ENCODE measurements at regions not wholly inside any gene's neighbourhood (a gene's known extent, or its start where the extent isn't known, plus 50 kb on each side); places are given as distances from the start of the nearest gene placed in this dataset.

DNA sequence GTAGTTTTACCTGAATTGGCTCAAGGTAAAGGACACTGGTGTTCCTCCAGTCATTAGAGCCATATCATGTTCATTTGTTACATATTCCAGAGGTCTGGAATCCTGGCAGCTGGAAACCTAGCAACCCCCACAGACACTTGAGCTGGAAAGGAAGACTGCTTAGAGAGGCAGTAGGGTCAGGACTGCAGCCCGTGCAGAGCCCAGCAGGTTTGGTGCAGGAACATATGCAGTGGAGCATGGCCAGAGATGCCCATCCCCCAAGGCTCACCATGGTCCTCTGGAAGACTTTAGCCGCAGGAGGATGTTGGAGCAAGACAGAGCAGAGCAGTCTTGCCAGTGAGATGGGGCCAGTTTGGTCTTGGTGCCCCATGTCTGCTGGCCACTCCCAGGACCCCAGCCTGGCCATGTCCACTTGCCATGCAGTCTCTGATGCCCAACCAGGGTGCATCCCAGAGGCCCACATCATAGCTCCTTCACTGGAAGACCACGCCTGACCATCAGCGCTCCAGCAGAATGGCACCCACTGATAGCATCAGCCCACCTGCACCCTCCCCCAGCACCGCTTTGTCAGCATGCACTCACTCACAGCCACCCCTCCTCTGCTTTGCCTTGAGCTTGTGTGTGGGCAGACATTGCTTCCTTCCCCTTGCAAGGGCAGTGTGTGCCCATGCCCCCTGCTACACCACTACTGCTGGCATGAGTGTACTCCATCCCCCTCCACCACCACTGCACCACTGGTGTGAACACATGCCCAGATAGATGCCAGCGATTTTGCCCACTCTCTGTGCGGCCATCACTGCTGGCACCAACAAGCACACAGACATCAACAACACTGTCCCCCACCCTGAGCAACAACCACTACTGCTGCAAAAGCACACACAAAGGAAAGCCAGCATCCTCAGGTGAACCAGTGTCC lies 190.3 kb upstream of the SPOCK3 start:
- H2AFZ ChIP-seq (replicated peaks) = no peak overlapping the region
- TF ChIP-seq EZH2 (IDR thresholded peaks at IDR 0.05) (no peak), EZH2phosphoT487 (IDR thresholded peaks at IDR 0.05) (no peak)
- TF ChIP-seq, protein P1, sequence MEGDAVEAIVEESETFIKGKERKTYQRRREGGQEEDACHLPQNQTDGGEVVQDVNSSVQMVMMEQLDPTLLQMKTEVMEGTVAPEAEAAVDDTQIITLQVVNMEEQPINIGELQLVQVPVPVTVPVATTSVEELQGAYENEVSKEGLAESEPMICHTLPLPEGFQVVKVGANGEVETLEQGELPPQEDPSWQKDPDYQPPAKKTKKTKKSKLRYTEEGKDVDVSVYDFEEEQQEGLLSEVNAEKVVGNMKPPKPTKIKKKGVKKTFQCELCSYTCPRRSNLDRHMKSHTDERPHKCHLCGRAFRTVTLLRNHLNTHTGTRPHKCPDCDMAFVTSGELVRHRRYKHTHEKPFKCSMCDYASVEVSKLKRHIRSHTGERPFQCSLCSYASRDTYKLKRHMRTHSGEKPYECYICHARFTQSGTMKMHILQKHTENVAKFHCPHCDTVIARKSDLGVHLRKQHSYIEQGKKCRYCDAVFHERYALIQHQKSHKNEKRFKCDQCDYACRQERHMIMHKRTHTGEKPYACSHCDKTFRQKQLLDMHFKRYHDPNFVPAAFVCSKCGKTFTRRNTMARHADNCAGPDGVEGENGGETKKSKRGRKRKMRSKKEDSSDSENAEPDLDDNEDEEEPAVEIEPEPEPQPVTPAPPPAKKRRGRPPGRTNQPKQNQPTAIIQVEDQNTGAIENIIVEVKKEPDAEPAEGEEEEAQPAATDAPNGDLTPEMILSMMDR (IDR thresholded peaks at IDR 0.05) = no peak
- Mint-ChIP-seq H3K4me1 (peaks cover 29% of the 10 kb centered on the region), H3K27ac (no peak overlapping the region), H3K4me3 (no peak overlapping the region), H3K9me3 (no peaks in the 10 kb centered on the region), H3K36me3 (no peaks in the 10 kb centered on the region), H3K27me3 (ENCODE audit: insufficient read depth, low read depth) (peaks cover 2% of the 10 kb centered on the region)
- no peaks in the 10 kb centered on the region for H3K36me3 ChIP-seq
- H3K4me2 ChIP-seq = no peak overlapping the region
- no peak for DNase-seq (ENCODE audit: low spot score)
- no peaks in the 10 kb centered on the region for H3K27me3 ChIP-seq
- H3K79me2 ChIP-seq (ENCODE audit: low read depth) = no peaks in the 10 kb centered on the region
- no peaks in the 10 kb centered on the region for H3K9me3 ChIP-seq (ENCODE audit: low read depth)
- H3K27ac ChIP-seq = no peak overlapping the region
- H3K4me1 ChIP-seq = peaks cover 8% of the 10 kb centered on the region
- no peak overlapping the region for H3K9ac ChIP-seq
- no peak overlapping the region for H3K4me3 ChIP-seq
- peaks cover 10% of the 10 kb centered on the region for H3F3A ChIP-seq (ENCODE audit: low read depth)
- no peaks in the 10 kb centered on the region for H4K20me1 ChIP-seq (ENCODE audit: low read depth)

DNA sequence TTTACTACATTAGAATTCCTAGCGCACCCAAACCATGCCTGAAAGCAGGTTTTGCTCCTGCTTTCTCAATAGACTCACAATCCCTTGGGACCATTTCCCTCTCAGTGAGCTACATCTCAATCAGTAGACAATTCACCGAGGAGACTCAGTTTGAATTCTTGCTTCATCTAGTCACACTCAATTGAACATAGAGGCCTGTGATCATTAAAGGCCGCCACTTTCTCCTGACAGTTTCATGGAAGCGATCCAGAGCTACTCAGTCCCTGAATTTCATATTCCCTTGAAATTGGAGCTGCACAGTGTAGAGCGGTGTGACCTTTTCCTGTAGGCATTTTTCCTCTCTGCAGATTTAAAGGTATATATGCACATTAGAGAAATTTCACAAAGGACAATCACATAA lies 193.9 kb upstream of the SPOCK3 start:
- H3K36me3 Mint-ChIP-seq = no peaks in the 10 kb centered on the region
- H3K36me3 ChIP-seq = no peaks in the 10 kb centered on the region
- H3F3A ChIP-seq (ENCODE audit: low read depth) = no peaks in the 10 kb centered on the region
- H3K4me1 Mint-ChIP-seq = peaks cover 17% of the 10 kb centered on the region
- H3K4me3 ChIP-seq = no peak overlapping the region
- no peak overlapping the region for H3K27ac ChIP-seq
- no peaks in the 10 kb centered on the region for H4K20me1 ChIP-seq (ENCODE audit: low read depth)
- H2AFZ ChIP-seq (replicated peaks) = no peak overlapping the region
- H3K27me3 ChIP-seq = no peaks in the 10 kb centered on the region
- H3K4me2 ChIP-seq = no peak overlapping the region
- H3K9me3 Mint-ChIP-seq = peaks cover 3% of the 10 kb centered on the region
- TF ChIP-seq, protein P1 (IDR thresholded peaks at IDR 0.05) = no peak
- TF ChIP-seq EZH2 (IDR thresholded peaks at IDR 0.05) = no peak
- no peak for TF ChIP-seq EZH2phosphoT487 (IDR thresholded peaks at IDR 0.05)
- H3K27ac Mint-ChIP-seq = no peak overlapping the region
- no peaks in the 10 kb centered on the region for H3K79me2 ChIP-seq (ENCODE audit: low read depth)
- H3K4me3 Mint-ChIP-seq = no peak overlapping the region
- DNase-seq (ENCODE audit: low spot score) = no peak
- H3K9ac ChIP-seq = no peak overlapping the region
- no peaks in the 10 kb centered on the region for H3K9me3 ChIP-seq (ENCODE audit: low read depth)
- H3K4me1 ChIP-seq = no peaks in the 10 kb centered on the region
- peaks cover 2% of the 10 kb centered on the region for H3K27me3 Mint-ChIP-seq (ENCODE audit: insufficient read depth, low read depth)

DNA sequence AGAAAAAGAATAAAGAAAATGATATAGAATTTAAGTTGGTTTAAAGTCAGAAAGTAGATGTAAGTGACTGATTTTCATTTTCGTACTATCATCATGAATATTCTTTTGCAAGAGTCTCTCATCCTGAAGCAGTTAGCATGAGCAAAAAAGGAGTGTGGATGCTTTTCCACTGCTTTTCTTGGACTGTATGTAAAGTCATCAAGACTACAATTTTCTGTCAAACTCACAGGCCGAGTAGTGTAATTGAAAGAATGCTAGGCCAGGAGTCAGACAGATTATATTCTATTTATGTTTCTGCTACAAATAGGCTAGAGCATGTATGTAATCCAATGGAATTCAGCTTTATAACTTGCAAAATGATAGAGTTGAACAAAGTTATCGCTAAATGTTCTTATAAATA lies 197.1 kb upstream of the SPOCK3 start:
- H4K20me1 ChIP-seq (ENCODE audit: low read depth) = no peaks in the 10 kb centered on the region
- H3K9me3 ChIP-seq (ENCODE audit: low read depth) = no peaks in the 10 kb centered on the region
- Mint-ChIP-seq H3K36me3 (no peaks in the 10 kb centered on the region), H3K9me3 (peaks cover 3% of the 10 kb centered on the region), H3K27me3 (ENCODE audit: insufficient read depth, low read depth) (no peaks in the 10 kb centered on the region), H3K4me1 (peaks cover 8% of the 10 kb centered on the region), H3K27ac (no peak overlapping the region), H3K4me3 (no peak overlapping the region)
- no peaks in the 10 kb centered on the region for H3K4me1 ChIP-seq
- H2AFZ ChIP-seq (replicated peaks) = no peak overlapping the region
- H3K79me2 ChIP-seq (ENCODE audit: low read depth) = no peaks in the 10 kb centered on the region
- no peak for DNase-seq (ENCODE audit: low spot score)
- no peak overlapping the region for H3K4me3 ChIP-seq
- H3K4me2 ChIP-seq = no peak overlapping the region
- TF ChIP-seq EZH2 (IDR thresholded peaks at IDR 0.05) (no peak), EZH2phosphoT487 (IDR thresholded peaks at IDR 0.05) (no peak)
- TF ChIP-seq, protein P1 (IDR thresholded peaks at IDR 0.05) = no peak
- no peak overlapping the region for H3K9ac ChIP-seq
- no peak overlapping the region for H3K27ac ChIP-seq
- H3K36me3 ChIP-seq = no peaks in the 10 kb centered on the region
- H3F3A ChIP-seq (ENCODE audit: low read depth) = no peaks in the 10 kb centered on the region
- no peaks in the 10 kb centered on the region for H3K27me3 ChIP-seq

Measured in neural progenitor cell (in vitro differentiated cells).